ENCODE measurements at regions not wholly inside any gene's neighbourhood (a gene's known extent, or its start where the extent isn't known, plus 50 kb on each side); places are given as distances from the start of the nearest gene placed in this dataset.

DNA sequence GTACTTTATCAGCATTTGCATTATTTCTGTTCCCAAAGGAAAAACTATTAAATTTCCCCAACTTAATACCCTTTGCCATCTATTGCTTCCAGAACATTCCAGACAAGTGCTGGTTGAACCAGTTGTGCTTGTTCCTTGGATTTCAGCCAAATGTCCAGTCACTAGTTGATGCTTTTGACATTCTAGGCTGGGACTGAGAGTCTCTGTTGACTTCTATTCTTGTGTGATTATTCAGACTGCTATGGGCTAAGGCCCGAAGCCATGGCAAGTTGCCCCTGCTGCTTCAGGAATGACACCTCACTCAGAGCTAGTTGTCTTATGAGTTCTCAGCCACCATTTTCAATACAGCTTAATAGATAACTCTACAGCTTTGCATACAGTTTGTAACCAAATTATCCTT, 458.1 kb upstream of the ARGLU1 start:
- Histone ChIP-seq H3K4me3 (ENCODE audit: low read length) (no peak overlapping the region), H3K36me3 (ENCODE audit: insufficient read depth, low read length) (no peaks in the 10 kb centered on the region), H3K27me3 (ENCODE audit: control insufficient read depth in 1 of 2, insufficient read depth in 2 of 2, low read length in 2 of 2) (no peaks in the 10 kb centered on the region), H3K9me3 (ENCODE audit: control insufficient read depth in 1 of 2, insufficient read depth in 1 of 2, low read length in 2 of 2) (peaks cover 0 to 3% of the 10 kb centered on the region in 2 experiments), H3K27ac (ENCODE audit: low read depth in 1 of 2, low read length in 2 of 2) (no peak overlapping the region), H3K4me1 (ENCODE audit: insufficient read depth, low read length) (no peaks in the 10 kb centered on the region)
- H3K27ac Mint-ChIP-seq, result no peak overlapping the region
- POLR2A ChIA-PET, result no interaction called here
- CTCF ChIA-PET, result no interaction called here
- H3K9me3 Mint-ChIP-seq, result no peaks in the 10 kb centered on the region
- H3K36me3 Mint-ChIP-seq (ENCODE audit: low read depth), result no peaks in the 10 kb centered on the region
- TF ChIP-seq, protein P1, sequence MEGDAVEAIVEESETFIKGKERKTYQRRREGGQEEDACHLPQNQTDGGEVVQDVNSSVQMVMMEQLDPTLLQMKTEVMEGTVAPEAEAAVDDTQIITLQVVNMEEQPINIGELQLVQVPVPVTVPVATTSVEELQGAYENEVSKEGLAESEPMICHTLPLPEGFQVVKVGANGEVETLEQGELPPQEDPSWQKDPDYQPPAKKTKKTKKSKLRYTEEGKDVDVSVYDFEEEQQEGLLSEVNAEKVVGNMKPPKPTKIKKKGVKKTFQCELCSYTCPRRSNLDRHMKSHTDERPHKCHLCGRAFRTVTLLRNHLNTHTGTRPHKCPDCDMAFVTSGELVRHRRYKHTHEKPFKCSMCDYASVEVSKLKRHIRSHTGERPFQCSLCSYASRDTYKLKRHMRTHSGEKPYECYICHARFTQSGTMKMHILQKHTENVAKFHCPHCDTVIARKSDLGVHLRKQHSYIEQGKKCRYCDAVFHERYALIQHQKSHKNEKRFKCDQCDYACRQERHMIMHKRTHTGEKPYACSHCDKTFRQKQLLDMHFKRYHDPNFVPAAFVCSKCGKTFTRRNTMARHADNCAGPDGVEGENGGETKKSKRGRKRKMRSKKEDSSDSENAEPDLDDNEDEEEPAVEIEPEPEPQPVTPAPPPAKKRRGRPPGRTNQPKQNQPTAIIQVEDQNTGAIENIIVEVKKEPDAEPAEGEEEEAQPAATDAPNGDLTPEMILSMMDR (IDR thresholded peaks at IDR 0.05), result no peak
- DNase-seq, result no peak
- no peaks in the 10 kb centered on the region for H3K4me1 Mint-ChIP-seq (ENCODE audit: low read depth)
- H3K4me3 Mint-ChIP-seq, result no peak overlapping the region
- no peak for ATAC-seq (ENCODE audit: poor library complexity)
- no peaks in the 10 kb centered on the region for H3K27me3 Mint-ChIP-seq
- intact Hi-C loops (cut with DNase I, micrococcal nuclease), result no loop called here

DNA sequence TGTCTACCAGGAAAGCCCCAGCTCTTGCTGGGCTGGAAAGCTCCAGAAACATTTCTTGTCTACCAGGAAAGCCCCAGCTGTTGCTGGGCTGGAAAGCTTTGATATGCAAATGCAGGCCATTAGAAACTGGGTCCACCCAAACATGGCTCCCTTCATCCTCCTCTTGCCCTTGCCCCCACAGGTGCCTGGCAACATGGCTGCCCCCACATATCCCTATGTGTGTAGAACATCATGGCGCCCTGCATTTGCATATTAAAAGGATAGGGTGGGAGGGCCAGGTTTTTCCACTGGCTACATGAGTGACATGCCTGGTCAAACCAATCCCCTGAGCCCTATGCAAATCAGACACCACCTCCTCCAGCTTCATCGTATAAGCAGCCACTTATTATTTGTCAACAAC, 455.4 kb upstream of the ARGLU1 start:
- no peak overlapping the region for H3K27ac ChIP-seq (ENCODE audit: low read depth in 1 of 2, low read length in 2 of 2)
- H3K27me3 ChIP-seq (ENCODE audit: control insufficient read depth in 1 of 2, insufficient read depth in 2 of 2, low read length in 2 of 2), result no peaks in the 10 kb centered on the region
- H3K4me3 ChIP-seq (ENCODE audit: low read length), result no peak overlapping the region
- Mint-ChIP-seq H3K36me3 (ENCODE audit: low read depth) (no peaks in the 10 kb centered on the region), H3K27me3 (no peaks in the 10 kb centered on the region), H3K4me1 (ENCODE audit: low read depth) (no peaks in the 10 kb centered on the region), H3K4me3 (no peak overlapping the region), H3K9me3 (no peaks in the 10 kb centered on the region), H3K27ac (no peak overlapping the region)
- POLR2A ChIA-PET, result no interaction called here
- ATAC-seq (ENCODE audit: poor library complexity), result no peak
- DNase-seq, result no peak
- no peaks in the 10 kb centered on the region for H3K9me3 ChIP-seq (ENCODE audit: control insufficient read depth in 1 of 2, insufficient read depth in 1 of 2, low read length in 2 of 2)
- no peaks in the 10 kb centered on the region for H3K4me1 ChIP-seq (ENCODE audit: insufficient read depth, low read length)
- CTCF ChIA-PET, result no interaction called here
- intact Hi-C loops (cut with DNase I, micrococcal nuclease), result no loop called here
- H3K36me3 ChIP-seq (ENCODE audit: insufficient read depth, low read length), result no peaks in the 10 kb centered on the region
- TF ChIP-seq, protein P1 (IDR thresholded peaks at IDR 0.05), result no peak

DNA sequence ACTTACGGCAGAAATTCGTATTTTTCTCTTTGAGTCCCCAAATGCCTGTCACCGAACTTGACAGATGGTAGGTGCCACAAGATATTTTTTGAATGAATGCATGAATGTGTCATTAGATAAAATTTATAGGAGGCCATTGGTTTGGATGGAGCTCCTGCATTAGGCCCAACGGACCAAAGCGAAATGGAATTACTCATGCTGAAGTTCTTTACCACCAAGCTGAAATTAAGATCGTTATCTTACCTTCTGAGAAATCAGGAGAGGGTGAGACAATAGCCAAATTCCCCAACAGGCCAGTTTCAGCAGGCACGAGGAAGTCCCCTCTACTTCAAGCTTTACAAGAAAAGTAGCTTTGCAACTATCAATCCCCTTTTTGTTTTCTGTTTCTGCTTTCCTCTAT, 452.5 kb upstream of the ARGLU1 start:
- ChIA-PET POLR2A (no interaction called here), CTCF (no interaction called here)
- Histone ChIP-seq H3K36me3 (ENCODE audit: insufficient read depth, low read length) (no peaks in the 10 kb centered on the region), H3K27me3 (ENCODE audit: control insufficient read depth in 1 of 2, insufficient read depth in 2 of 2, low read length in 2 of 2) (no peaks in the 10 kb centered on the region), H3K4me3 (ENCODE audit: low read length) (no peak overlapping the region), H3K27ac (ENCODE audit: low read depth in 1 of 2, low read length in 2 of 2) (no peak overlapping the region), H3K9me3 (ENCODE audit: control insufficient read depth in 1 of 2, insufficient read depth in 1 of 2, low read length in 2 of 2) (no peaks in the 10 kb centered on the region), H3K4me1 (ENCODE audit: insufficient read depth, low read length) (no peaks in the 10 kb centered on the region)
- intact Hi-C loops (cut with DNase I, micrococcal nuclease), result no loop called here
- Mint-ChIP-seq H3K27ac (no peak overlapping the region), H3K4me1 (ENCODE audit: low read depth) (no peaks in the 10 kb centered on the region), H3K36me3 (ENCODE audit: low read depth) (no peaks in the 10 kb centered on the region), H3K27me3 (no peaks in the 10 kb centered on the region), H3K9me3 (peaks cover 4% of the 10 kb centered on the region), H3K4me3 (no peak overlapping the region)
- DNase-seq (no peak), ATAC-seq (ENCODE audit: poor library complexity) (no peak)
- TF ChIP-seq, protein P1 (IDR thresholded peaks at IDR 0.05), result no peak

All from CD4-positive, alpha-beta T cell (primary cell).